Neural cell (in vitro differentiated cells): ENCODE measurements at regions not wholly inside any gene's neighbourhood (a gene's known extent, or its start where the extent isn't known, plus 50 kb on each side); places are given as distances from the start of the nearest gene placed in this dataset.

ENCODE experiments used
- CTCF ChIP-seq: fragments of 450-650 bp; IDR thresholded peaks from 2 replicates; pipeline ENCODE4 v1.5.1; 2014; ENCODE audit warnings: antibody characterized with exemption, mild to moderate bottlenecking, moderate library complexity; ENCODE audit not compliant: poor library complexity, severe bottlenecking
- MXI1 ChIP-seq: fragments of 450-650 bp; conservative IDR thresholded peaks from 2 replicates; pipeline ENCODE4 v1.6.1; 2014; ENCODE audit warnings: antibody characterized with exemption, mild to moderate bottlenecking; ENCODE audit not compliant: poor library complexity, severe bottlenecking
- POLR2AphosphoS5 ChIP-seq: IDR thresholded peaks from 2 replicates; pipeline ENCODE4 v1.6.1; 2012
- SMC3 ChIP-seq: fragments of 450-650 bp; conservative IDR thresholded peaks from 2 replicates; pipeline ENCODE4 v1.6.1; 2014; ENCODE audit warnings: antibody characterized with exemption, mild to moderate bottlenecking, moderate library complexity; ENCODE audit not compliant: poor library complexity

- TF ChIP-seq CTCF (no peak), POLR2AphosphoS5 (no peak), SMC3 (no peak), MXI1 (no peak)
These were observed 232.7 kb downstream of the MBD2 start for GRCh38 chr18:53991805-53992204.
